Islet precursor cell (in vitro differentiated cells): ENCODE measurements at regions not wholly inside any gene's neighbourhood (a gene's known extent, or its start where the extent isn't known, plus 50 kb on each side); places are given as distances from the start of the nearest gene placed in this dataset.
"Not testable (repeated sequence)": the region's sequence is repeated elsewhere in the genome, so short reads cannot be mapped to it uniquely, and the experiment has no call there.

ENCODE experiments used
- DNase-seq: peaks from one replicate; pipeline ENCODE4 v3.0.0-alpha.2; 2018

GRCh38 chr21:6363591-6363990, 4157.8 kb upstream of the TPTE start:
- not testable (repeated sequence) for DNase-seq

GRCh38 chr21:6368824-6369223, 4152.6 kb upstream of the TPTE start:
- DNase-seq, result peak; percentile 45

- not testable (repeated sequence) for DNase-seq
Measured at GRCh38 chr21:6373253-6373652, 4148.1 kb upstream of the TPTE start.

GRCh38 chr21:6374232-6374631, 4147.2 kb upstream of the TPTE start:
- peak; percentile 48 for DNase-seq

GRCh38 chr21:6374926-6375325, 4146.5 kb upstream of the TPTE start:
- peak; percentile 47 for DNase-seq

GRCh38 chr21:6375776-6376175, 4145.6 kb upstream of the TPTE start:
- DNase-seq, result not testable (repeated sequence)

- not testable (repeated sequence) for DNase-seq
Measured at GRCh38 chr21:6376321-6377070, 4144.9 kb upstream of the TPTE start.
